Keratinocyte (primary cell): ENCODE measurements at regions not wholly inside any gene's neighbourhood (a gene's known extent, or its start where the extent isn't known, plus 50 kb on each side); places are given as distances from the start of the nearest gene placed in this dataset.

Experiments used
- CTCF ChIP-seq, 3 experiments: IDR thresholded peaks in 1 of 3; conservative IDR thresholded peaks in 1 of 3; optimal IDR thresholded peaks in 1 of 3; 2 replicates in 2 of 3; 3 replicates in 1 of 3; pipeline versions ENCODE3 to v1.5.1; 2011; ENCODE audit warnings: low read length in 3 of 3, mild to moderate bottlenecking in 3 of 3, moderate library complexity in 2 of 3, control low read depth in 1 of 3, inconsistent platforms in 1 of 3; ENCODE audit not compliant: insufficient read depth in 2 of 3; ENCODE audit errors: extremely low read depth in 1 of 3
- EZH2 ChIP-seq: IDR thresholded peaks from one replicate; pipeline ENCODE4 v1.6.1; 2012; ENCODE audit warnings: inconsistent platforms, mild to moderate bottlenecking, low read length, moderate library complexity

GRCh38 chr4:57544811-57545654 lies 434.8 kb upstream of the IGFBP7 start:
- TF ChIP-seq CTCF (optimal IDR thresholded peaks at IDR 0.05 in 1 of 3, IDR thresholded peaks at IDR 0.05 in 1 of 3, conservative IDR thresholded peaks at IDR 0.05 in 1 of 3; ENCODE audit: extremely low read depth in 1 of 3, insufficient read depth in 2 of 3, low read length in 3 of 3), result no peak
- no peak for TF ChIP-seq EZH2
